Breast epithelium (tissue), 3 donors: ENCODE measurements at regions not wholly inside any gene's neighbourhood (a gene's known extent, or its start where the extent isn't known, plus 50 kb on each side); places are given as distances from the start of the nearest gene placed in this dataset.

Experiments used
- POLR2A ChIP-seq: fragments of 450-650 bp; IDR thresholded peaks from one replicate; pipeline ENCODE4 v1.6.1; 2016; ENCODE audit warnings: antibody characterized with exemption, mild to moderate bottlenecking, moderate library complexity
- TF ChIP-seq, protein P1 (sequence below), 3 donors: fragments of 450-650 bp; IDR thresholded peaks; one replicate each; pipeline ENCODE4 v1.5.1; 2016 to 2017; ENCODE audit warnings: antibody characterized with exemption in 3 of 3, mild to moderate bottlenecking in 3 of 3, moderate library complexity in 3 of 3

DNA sequence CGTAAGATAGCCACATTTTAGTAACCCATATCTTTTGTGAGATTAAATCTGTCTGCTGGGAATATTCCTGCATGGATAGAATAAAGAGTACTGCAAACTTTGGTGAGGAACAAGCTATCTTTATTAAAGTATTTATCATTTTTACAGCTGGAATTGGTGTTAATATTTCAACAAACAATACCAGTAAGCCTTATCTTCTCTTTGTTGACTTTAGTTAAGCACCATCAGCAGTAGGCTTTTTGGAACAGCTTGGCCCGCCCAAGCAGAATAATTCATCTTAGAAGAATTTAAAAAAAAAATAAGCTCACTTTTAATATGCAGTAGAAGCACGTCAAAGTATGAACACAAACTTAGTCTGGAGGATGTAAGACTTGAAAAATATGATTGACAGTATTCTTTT is 917.8 kb upstream of the ADGRB3 start:
- no peak for TF ChIP-seq POLR2A
- TF ChIP-seq, protein P1, sequence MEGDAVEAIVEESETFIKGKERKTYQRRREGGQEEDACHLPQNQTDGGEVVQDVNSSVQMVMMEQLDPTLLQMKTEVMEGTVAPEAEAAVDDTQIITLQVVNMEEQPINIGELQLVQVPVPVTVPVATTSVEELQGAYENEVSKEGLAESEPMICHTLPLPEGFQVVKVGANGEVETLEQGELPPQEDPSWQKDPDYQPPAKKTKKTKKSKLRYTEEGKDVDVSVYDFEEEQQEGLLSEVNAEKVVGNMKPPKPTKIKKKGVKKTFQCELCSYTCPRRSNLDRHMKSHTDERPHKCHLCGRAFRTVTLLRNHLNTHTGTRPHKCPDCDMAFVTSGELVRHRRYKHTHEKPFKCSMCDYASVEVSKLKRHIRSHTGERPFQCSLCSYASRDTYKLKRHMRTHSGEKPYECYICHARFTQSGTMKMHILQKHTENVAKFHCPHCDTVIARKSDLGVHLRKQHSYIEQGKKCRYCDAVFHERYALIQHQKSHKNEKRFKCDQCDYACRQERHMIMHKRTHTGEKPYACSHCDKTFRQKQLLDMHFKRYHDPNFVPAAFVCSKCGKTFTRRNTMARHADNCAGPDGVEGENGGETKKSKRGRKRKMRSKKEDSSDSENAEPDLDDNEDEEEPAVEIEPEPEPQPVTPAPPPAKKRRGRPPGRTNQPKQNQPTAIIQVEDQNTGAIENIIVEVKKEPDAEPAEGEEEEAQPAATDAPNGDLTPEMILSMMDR (IDR thresholded peaks at IDR 0.05) = no peak
